Esophagus (tissue), 2 donors: ENCODE measurements at regions not wholly inside any gene's neighbourhood (a gene's known extent, or its start where the extent isn't known, plus 50 kb on each side); places are given as distances from the start of the nearest gene placed in this dataset.

Experiments used
- H3K27ac ChIP-seq, 2 donors: one replicate each; pipeline ENCODE4 v1.5.1; 2013; ENCODE audit warnings: low read depth in 2 of 2, mild to moderate bottlenecking in 2 of 2, inconsistent platforms in 1 of 2, low read length in 1 of 2, moderate library complexity in 1 of 2
- H3K27me3 ChIP-seq, 2 donors: one replicate each; pipeline ENCODE4 v1.6.1; 2013; ENCODE audit warnings: low read length in 2 of 2, control low read depth in 1 of 2, mild to moderate bottlenecking in 1 of 2; ENCODE audit not compliant: insufficient read depth in 2 of 2, control insufficient read depth in 1 of 2
- H3K36me3 ChIP-seq, 2 donors: one replicate each; pipeline ENCODE4 v1.6.1; 2013; ENCODE audit warnings: low read length in 1 of 2; ENCODE audit not compliant: control insufficient read depth in 2 of 2, insufficient read depth in 2 of 2
- H3K4me1 ChIP-seq, 2 donors: one replicate each; pipeline ENCODE4 v1.6.1; 2013; ENCODE audit warnings: low read length in 1 of 2; ENCODE audit not compliant: control insufficient read depth in 2 of 2, insufficient read depth in 2 of 2
- H3K4me3 ChIP-seq, 2 donors: one replicate each; pipeline ENCODE4 v1.5.1; 2013; ENCODE audit warnings: low read length in 2 of 2, mild to moderate bottlenecking in 2 of 2, low read depth in 1 of 2, moderate library complexity in 1 of 2
- H3K9me3 ChIP-seq, 2 donors: one replicate each; pipeline ENCODE4 v1.6.1; 2013; ENCODE audit warnings: mild to moderate bottlenecking in 2 of 2, low read depth in 1 of 2, low read length in 1 of 2, moderate library complexity in 1 of 2; ENCODE audit not compliant: control insufficient read depth in 2 of 2, insufficient read depth in 1 of 2
- WGBS, 2 donors: extraction: QIAGEN DNeasy Blood & Tissue Kit; methylation state at CpG; one replicate each; pipeline ENCODE4 v1.1.7; 2013; 5-methylcytosine and 5-hydroxymethylcytosine counted together
- donor health status: healthy with polysubstance abuse.
- donor health status: Bipolar disorder and iron deficiency.

- WGBS, 2 donors: 80 to 89% methylated on average over 2 of the region's 2 CpGs
- H3K4me3 ChIP-seq: no peak overlapping the region
- H3K9me3 ChIP-seq: no peaks in the 10 kb centered on the region
- H3K27me3 ChIP-seq: no peaks in the 10 kb centered on the region
- H3K4me1 ChIP-seq: peaks cover 5 to 11% of the 10 kb centered on the region in 2 donors
- peak overlapping the region in 1 of 2 donors; percentile 54 for H3K27ac ChIP-seq
- no peaks in the 10 kb centered on the region for H3K36me3 ChIP-seq
Measured at GRCh38 chr5:56530626-56531138, 284.7 kb upstream of the MAP3K1 start.

- H3K36me3 ChIP-seq: no peaks in the 10 kb centered on the region
- 81 to 83% methylated on average over 16 of the region's 16 CpGs for whole genome bisulfite sequencing, 2 donors
- no peaks in the 10 kb centered on the region for H3K9me3 ChIP-seq
- H3K27ac ChIP-seq: peak overlapping the region in 1 of 2 donors; percentile 54
- peaks cover 3 to 10% of the 10 kb centered on the region in 2 donors for H3K4me1 ChIP-seq
- H3K4me3 ChIP-seq: no peak overlapping the region
- H3K27me3 ChIP-seq: no peaks in the 10 kb centered on the region
Measured at GRCh38 chr5:56529666-56530430, 285.5 kb upstream of the MAP3K1 start.

GRCh38 chr5:56527174-56527573, 288.2 kb upstream of the MAP3K1 start:
- peaks cover 0 to 4% of the 10 kb centered on the region in 2 donors for H3K4me1 ChIP-seq
- no peak overlapping the region for H3K4me3 ChIP-seq
- peak overlapping the region; percentile 72 to 91 for H3K27ac ChIP-seq
- no peaks in the 10 kb centered on the region for H3K27me3 ChIP-seq
- no peaks in the 10 kb centered on the region for H3K36me3 ChIP-seq
- WGBS, 2 donors: 40 to 41% methylated on average over 4 of the region's 4 CpGs
- no peaks in the 10 kb centered on the region for H3K9me3 ChIP-seq

GRCh38 chr5:56525113-56525512, 290.2 kb upstream of the MAP3K1 start:
- Histone ChIP-seq H3K36me3 (no peaks in the 10 kb centered on the region), H3K4me1 (peaks cover 0 to 4% of the 10 kb centered on the region in 2 donors), H3K27ac (peak overlapping the region in 1 of 2 donors; percentile 35), H3K27me3 (no peaks in the 10 kb centered on the region), H3K4me3 (no peak overlapping the region), H3K9me3 (no peaks in the 10 kb centered on the region)
- 44 to 65% methylated on average over 3 of the region's 3 CpGs for WGBS, 2 donors

- peaks cover 0 to 6% of the 10 kb centered on the region in 2 donors for H3K4me1 ChIP-seq
- H3K9me3 ChIP-seq: no peaks in the 10 kb centered on the region
- 49 to 52% methylated on average over 6 of the region's 6 CpGs for WGBS, 2 donors
- no peaks in the 10 kb centered on the region for H3K27me3 ChIP-seq
- peak overlapping the region in 1 of 2 donors; percentile 26 for H3K27ac ChIP-seq
- no peaks in the 10 kb centered on the region for H3K36me3 ChIP-seq
- H3K4me3 ChIP-seq: no peak overlapping the region
Measured at GRCh38 chr5:56523790-56524575, 290.9 kb upstream of the ANKRD55 start.

GRCh38 chr5:56522960-56523359, 289.8 kb upstream of the ANKRD55 start:
- Histone ChIP-seq H3K4me1 (peaks cover 0 to 7% of the 10 kb centered on the region in 2 donors), H3K36me3 (no peaks in the 10 kb centered on the region), H3K4me3 (no peak overlapping the region), H3K9me3 (no peaks in the 10 kb centered on the region), H3K27ac (no peak overlapping the region), H3K27me3 (no peaks in the 10 kb centered on the region)
- WGBS, 2 donors: 54% methylated on average over 1 of the region's 1 CpG

GRCh38 chr5:56522169-56522568, 289.0 kb upstream of the ANKRD55 start:
- Histone ChIP-seq H3K27me3 (no peaks in the 10 kb centered on the region), H3K4me1 (peaks cover 3 to 12% of the 10 kb centered on the region in 2 donors), H3K27ac (no peak overlapping the region), H3K9me3 (no peaks in the 10 kb centered on the region), H3K36me3 (no peaks in the 10 kb centered on the region), H3K4me3 (no peak overlapping the region)
- 72 to 73% methylated on average over 5 of the region's 5 CpGs for WGBS, 2 donors

- Histone ChIP-seq H3K27me3 (no peaks in the 10 kb centered on the region), H3K4me3 (no peak overlapping the region), H3K9me3 (no peaks in the 10 kb centered on the region), H3K36me3 (no peaks in the 10 kb centered on the region), H3K27ac (peak overlapping the region; percentile 23 to 40), H3K4me1 (peaks cover 5 to 20% of the 10 kb centered on the region in 2 donors)
- 53 to 69% methylated on average over 11 of the region's 11 CpGs for WGBS, 2 donors
Measured at GRCh38 chr5:56520986-56521730, 288.0 kb upstream of the ANKRD55 start.

- Histone ChIP-seq H3K4me3 (no peak overlapping the region), H3K27ac (no peak overlapping the region), H3K36me3 (no peaks in the 10 kb centered on the region), H3K27me3 (no peaks in the 10 kb centered on the region), H3K4me1 (peaks cover 7 to 25% of the 10 kb centered on the region in 2 donors), H3K9me3 (no peaks in the 10 kb centered on the region)
- 90% methylated on average over 4 of the region's 4 CpGs for WGBS, 2 donors
Measured at GRCh38 chr5:56518820-56519219, 285.7 kb upstream of the ANKRD55 start.
